ENCODE measurements at regions not wholly inside any gene's neighbourhood (a gene's known extent, or its start where the extent isn't known, plus 50 kb on each side); places are given as distances from the start of the nearest gene placed in this dataset.

GRCh38 chr10:107656932-107657331 is 492.4 kb upstream of the SORCS1 start:
- H3K9ac ChIP-seq (ENCODE audit: low read length) = no peak overlapping the region
- no peaks in the 10 kb centered on the region for H4K20me1 ChIP-seq (ENCODE audit: insufficient read depth)
- no peak overlapping the region for H3K4me2 ChIP-seq (ENCODE audit: low read length)
- H3K4me3 ChIP-seq (ENCODE audit: low read length) = no peak overlapping the region
- H3K9me2 ChIP-seq (ENCODE audit: insufficient read depth, low read length) = no peaks in the 10 kb centered on the region
- H3F3A ChIP-seq (ENCODE audit: insufficient read depth, low read length, poor library complexity, severe bottlenecking) = no peaks in the 10 kb centered on the region
- H3K9me3 ChIP-seq (ENCODE audit: low read length) = no peaks in the 10 kb centered on the region
- H3K27ac ChIP-seq (ENCODE audit: low read length) = no peak overlapping the region
- H2AFZ ChIP-seq (ENCODE audit: low read depth, low read length) = no peak overlapping the region
- no peaks in the 10 kb centered on the region for H3K36me3 ChIP-seq (ENCODE audit: insufficient read depth, low read length)
- TF ChIP-seq EP300 (conservative IDR thresholded peaks at IDR 0.05; ENCODE audit: poor library complexity, severe bottlenecking) (no peak), POLR2AphosphoS5 (IDR thresholded peaks at IDR 0.05) (no peak), TAF1 (IDR thresholded peaks at IDR 0.05; ENCODE audit: low read depth) (no peak), CTCF (IDR thresholded peaks at IDR 0.05; ENCODE audit: poor library complexity, severe bottlenecking) (no peak), EZH2 (IDR thresholded peaks at IDR 0.05; ENCODE audit: borderline replicate concordance, insufficient read depth, low read length, poor library complexity, severe bottlenecking) (no peak), SMC3 (conservative IDR thresholded peaks at IDR 0.05; ENCODE audit: poor library complexity) (no peak), MXI1 (conservative IDR thresholded peaks at IDR 0.05; ENCODE audit: poor library complexity, severe bottlenecking) (no peak), RAD21 (conservative IDR thresholded peaks at IDR 0.05) (no peak)
- TF ChIP-seq, protein P1, sequence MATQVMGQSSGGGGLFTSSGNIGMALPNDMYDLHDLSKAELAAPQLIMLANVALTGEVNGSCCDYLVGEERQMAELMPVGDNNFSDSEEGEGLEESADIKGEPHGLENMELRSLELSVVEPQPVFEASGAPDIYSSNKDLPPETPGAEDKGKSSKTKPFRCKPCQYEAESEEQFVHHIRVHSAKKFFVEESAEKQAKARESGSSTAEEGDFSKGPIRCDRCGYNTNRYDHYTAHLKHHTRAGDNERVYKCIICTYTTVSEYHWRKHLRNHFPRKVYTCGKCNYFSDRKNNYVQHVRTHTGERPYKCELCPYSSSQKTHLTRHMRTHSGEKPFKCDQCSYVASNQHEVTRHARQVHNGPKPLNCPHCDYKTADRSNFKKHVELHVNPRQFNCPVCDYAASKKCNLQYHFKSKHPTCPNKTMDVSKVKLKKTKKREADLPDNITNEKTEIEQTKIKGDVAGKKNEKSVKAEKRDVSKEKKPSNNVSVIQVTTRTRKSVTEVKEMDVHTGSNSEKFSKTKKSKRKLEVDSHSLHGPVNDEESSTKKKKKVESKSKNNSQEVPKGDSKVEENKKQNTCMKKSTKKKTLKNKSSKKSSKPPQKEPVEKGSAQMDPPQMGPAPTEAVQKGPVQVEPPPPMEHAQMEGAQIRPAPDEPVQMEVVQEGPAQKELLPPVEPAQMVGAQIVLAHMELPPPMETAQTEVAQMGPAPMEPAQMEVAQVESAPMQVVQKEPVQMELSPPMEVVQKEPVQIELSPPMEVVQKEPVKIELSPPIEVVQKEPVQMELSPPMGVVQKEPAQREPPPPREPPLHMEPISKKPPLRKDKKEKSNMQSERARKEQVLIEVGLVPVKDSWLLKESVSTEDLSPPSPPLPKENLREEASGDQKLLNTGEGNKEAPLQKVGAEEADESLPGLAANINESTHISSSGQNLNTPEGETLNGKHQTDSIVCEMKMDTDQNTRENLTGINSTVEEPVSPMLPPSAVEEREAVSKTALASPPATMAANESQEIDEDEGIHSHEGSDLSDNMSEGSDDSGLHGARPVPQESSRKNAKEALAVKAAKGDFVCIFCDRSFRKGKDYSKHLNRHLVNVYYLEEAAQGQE (IDR thresholded peaks at IDR 0.05; ENCODE audit: borderline replicate concordance) = no peak
- no peaks in the 10 kb centered on the region for H3K79me2 ChIP-seq (replicated peaks; ENCODE audit: insufficient read depth, low read length)
- H3K27me3 ChIP-seq (ENCODE audit: insufficient read depth, low read depth, low read length) = no peaks in the 10 kb centered on the region

DNA sequence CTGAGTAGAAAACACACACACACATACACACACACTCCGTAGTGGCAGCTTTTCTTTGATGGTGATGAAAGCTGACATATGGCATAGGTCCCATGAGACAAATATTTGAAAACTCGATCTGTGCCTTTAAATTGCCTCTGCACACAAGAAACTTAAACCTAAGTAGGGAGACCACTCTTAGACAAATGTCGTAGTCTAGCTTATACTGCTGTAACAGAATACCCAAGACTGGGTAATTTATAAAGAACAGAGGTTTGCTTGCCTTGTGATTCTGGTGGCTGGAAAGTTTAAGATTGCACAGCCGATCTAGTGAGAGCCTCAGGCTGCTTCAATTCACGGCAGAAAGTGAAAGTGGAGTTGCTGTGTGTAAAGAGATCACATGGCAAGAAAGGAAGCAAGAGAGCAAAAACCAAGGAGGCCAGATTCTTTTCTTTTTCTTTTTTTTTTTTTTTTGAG is 489.4 kb upstream of the SORCS1 start:
- H3K27me3 ChIP-seq (ENCODE audit: insufficient read depth, low read depth, low read length) = no peaks in the 10 kb centered on the region
- H3K9me3 ChIP-seq (ENCODE audit: low read length) = no peaks in the 10 kb centered on the region
- no peak overlapping the region for H3K4me2 ChIP-seq (ENCODE audit: low read length)
- H3K9me2 ChIP-seq (ENCODE audit: insufficient read depth, low read length) = no peaks in the 10 kb centered on the region
- no peaks in the 10 kb centered on the region for H3K79me2 ChIP-seq (replicated peaks; ENCODE audit: insufficient read depth, low read length)
- no peak overlapping the region for H3K27ac ChIP-seq (ENCODE audit: low read length)
- no peaks in the 10 kb centered on the region for H4K20me1 ChIP-seq (ENCODE audit: insufficient read depth)
- TF ChIP-seq TAF1 (IDR thresholded peaks at IDR 0.05; ENCODE audit: low read depth) (no peak), EP300 (conservative IDR thresholded peaks at IDR 0.05; ENCODE audit: poor library complexity, severe bottlenecking) (peak; percentile 38), POLR2AphosphoS5 (IDR thresholded peaks at IDR 0.05) (peak; percentile 53), MXI1 (conservative IDR thresholded peaks at IDR 0.05; ENCODE audit: poor library complexity, severe bottlenecking) (no peak)
- TF ChIP-seq, protein P1 (IDR thresholded peaks at IDR 0.05; ENCODE audit: borderline replicate concordance) = no peak
- H3F3A ChIP-seq (ENCODE audit: insufficient read depth, low read length, poor library complexity, severe bottlenecking) = no peaks in the 10 kb centered on the region
- H3K9ac ChIP-seq (ENCODE audit: low read length) = no peak overlapping the region
- no peak overlapping the region for H2AFZ ChIP-seq (ENCODE audit: low read depth, low read length)
- H3K36me3 ChIP-seq (ENCODE audit: insufficient read depth, low read length) = no peaks in the 10 kb centered on the region
- no peak overlapping the region for H3K4me3 ChIP-seq (ENCODE audit: low read length)
